D721Med (cell line): ENCODE measurements at regions not wholly inside any gene's neighbourhood (a gene's known extent, or its start where the extent isn't known, plus 50 kb on each side); places are given as distances from the start of the nearest gene placed in this dataset.
"Not testable (repeated sequence)": the region's sequence is repeated elsewhere in the genome, so short reads cannot be mapped to it uniquely, and the experiment has no call there.

ENCODE experiments used
- DNase-seq: peaks from one replicate; pipeline ENCODE4 v3.0.0; 2011; ENCODE audit warnings: low spot score; ENCODE audit not compliant: insufficient read length
- FAIRE-seq: peaks from 2 replicates; lab custom pipeline; 2011; peaks lifted over from hg19 to GRCh38; lab: Jason Lieb, UNC
- TF ChIP-seq, protein P1 (sequence below): IDR thresholded peaks from 2 replicates; pipeline ENCODE4 v1.5.1; 2012; ENCODE audit warnings: mild to moderate bottlenecking, control low read depth; ENCODE audit not compliant: insufficient read depth; ENCODE audit errors: missing control alignments

DNA sequence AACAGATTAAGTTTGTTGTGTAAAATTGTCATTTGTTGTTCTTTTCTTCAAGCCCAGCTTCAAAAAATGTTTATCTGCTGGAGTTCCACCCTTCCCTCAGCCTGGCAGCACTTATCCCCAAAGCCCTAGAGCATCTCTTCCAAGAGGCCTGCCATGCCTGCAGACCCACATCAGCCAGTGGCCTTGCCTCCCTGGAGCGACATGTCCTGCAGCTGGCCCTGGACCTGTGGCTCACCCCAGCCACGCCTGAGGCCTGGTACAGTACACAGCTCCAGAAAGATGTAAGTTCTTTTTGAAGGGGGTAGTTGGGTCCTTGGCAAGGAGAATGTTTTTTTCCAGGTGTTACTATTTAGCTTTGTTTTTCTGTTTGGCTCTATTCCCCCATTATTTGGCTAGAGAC, 124.8 kb downstream of the CD164 start:
- TF ChIP-seq, protein P1, sequence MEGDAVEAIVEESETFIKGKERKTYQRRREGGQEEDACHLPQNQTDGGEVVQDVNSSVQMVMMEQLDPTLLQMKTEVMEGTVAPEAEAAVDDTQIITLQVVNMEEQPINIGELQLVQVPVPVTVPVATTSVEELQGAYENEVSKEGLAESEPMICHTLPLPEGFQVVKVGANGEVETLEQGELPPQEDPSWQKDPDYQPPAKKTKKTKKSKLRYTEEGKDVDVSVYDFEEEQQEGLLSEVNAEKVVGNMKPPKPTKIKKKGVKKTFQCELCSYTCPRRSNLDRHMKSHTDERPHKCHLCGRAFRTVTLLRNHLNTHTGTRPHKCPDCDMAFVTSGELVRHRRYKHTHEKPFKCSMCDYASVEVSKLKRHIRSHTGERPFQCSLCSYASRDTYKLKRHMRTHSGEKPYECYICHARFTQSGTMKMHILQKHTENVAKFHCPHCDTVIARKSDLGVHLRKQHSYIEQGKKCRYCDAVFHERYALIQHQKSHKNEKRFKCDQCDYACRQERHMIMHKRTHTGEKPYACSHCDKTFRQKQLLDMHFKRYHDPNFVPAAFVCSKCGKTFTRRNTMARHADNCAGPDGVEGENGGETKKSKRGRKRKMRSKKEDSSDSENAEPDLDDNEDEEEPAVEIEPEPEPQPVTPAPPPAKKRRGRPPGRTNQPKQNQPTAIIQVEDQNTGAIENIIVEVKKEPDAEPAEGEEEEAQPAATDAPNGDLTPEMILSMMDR = no peak
- DNase-seq = no peak
- no peak for FAIRE-seq

DNA sequence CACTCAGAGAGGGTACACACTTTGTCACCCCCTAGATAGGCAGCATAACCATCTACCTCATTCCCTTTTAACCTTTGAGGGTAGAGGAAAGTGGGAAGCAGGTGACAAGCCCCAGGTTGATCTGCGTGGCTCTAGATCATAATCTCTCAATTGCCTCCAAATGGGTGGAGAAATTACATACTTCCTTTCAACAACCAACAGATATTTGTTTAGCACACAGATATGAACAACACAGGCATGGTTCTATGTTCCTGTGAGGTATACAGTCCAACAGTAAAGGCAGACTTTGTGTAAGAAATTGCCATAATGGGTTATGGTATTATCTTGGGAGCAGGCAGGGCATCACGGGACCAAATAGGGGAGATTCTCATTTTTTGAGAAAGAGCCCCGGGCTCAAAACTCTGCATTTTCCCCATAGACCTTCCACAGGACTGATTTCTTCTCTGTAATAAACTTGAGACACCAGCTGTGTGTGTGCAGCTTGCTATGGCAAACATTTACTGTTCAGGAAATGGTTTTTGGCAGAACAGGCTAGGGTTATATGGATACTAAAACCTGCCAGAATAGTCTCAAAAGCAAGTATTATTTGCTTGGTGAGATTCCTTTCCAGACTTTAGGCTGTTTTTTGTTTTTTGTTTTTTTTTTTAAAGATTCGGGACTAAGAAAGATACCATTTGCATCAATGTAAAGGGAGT, 126.2 kb downstream of the CD164 start:
- FAIRE-seq = no peak
- DNase-seq = no peak

DNA sequence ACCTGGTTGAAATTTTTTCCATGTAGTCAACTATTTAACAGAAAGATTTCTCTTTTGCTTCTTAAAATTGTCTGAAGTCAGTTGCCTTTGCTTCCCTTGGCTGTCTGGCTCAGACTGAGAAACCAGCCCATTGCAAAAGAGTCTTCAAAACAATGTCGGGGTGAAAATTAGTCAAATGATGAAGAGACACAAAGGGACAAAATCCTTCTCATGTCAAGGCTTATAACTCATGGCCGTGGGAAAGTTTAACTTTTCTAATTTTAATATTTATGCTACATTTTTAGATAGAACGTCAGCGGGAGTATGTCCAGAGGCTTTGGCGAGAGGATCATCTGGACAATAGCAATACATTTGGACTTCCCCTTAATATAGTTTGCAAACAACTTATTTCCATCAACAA, 127.2 kb downstream of the CD164 start:
- FAIRE-seq = no peak
- no peak for DNase-seq
- TF ChIP-seq, protein P1 = no peak

More for the DNA sequence above, 126.2 kb downstream of the CD164 start:
- TF ChIP-seq, protein P1 = no peak

DNA sequence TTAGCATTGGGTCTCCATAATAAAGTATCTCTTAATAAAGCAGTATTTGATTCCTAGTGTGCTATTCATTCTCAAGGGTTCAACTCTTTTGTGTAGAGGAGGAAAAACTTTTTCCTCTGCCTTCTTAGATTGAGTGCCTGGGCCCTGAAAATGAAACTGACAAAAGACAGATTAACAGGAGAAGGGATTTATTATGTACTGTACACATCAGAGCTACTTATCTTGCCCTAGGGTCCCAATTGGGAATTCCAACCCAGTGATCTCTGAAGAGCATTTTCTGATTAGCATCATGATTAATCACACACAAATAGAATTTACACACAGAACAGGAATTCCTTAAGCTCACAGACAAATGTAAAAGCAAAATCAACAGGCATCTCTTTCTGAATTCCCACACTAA, 128.9 kb downstream of the CD164 start:
- no peak for DNase-seq
- no peak for FAIRE-seq
- TF ChIP-seq, protein P1 = no peak

DNA sequence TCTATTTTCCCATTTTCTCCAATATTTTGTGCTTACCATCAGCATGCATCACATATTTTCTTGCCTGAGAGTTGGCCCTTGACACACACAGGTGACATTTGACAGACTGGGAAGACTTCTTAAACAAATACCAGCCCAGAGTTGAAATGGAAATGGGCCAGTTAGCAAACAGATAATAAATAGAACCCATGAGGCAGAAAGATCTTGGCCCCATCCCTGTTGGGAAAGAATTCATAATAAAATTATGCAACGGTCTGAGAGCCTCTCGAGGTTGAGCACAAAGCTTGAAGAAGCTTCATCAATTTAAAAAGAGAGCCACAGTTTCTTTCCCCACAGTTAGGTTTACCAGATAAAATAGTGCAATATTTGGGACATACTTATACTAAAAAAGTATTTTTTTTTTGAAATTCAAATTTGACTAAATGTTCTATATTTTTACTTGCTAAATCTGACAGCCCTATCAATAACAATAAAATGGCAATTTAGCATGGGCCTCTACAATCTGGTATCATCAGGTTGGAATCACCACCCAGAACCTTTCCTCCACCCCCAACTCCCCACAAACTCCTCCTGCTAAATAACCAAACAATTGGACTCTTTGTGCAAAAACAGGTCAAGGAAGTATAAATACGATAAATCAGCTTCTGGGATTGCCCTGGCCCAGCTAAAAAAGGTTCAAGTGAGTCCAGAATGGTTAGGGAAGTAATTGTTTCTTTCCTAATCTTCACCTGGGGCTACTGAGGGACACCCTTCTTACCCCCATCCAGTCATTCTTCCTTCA, 129.8 kb downstream of the CD164 start:
- FAIRE-seq = no peak
- no peak for DNase-seq
- TF ChIP-seq, protein P1 = no peak

DNA sequence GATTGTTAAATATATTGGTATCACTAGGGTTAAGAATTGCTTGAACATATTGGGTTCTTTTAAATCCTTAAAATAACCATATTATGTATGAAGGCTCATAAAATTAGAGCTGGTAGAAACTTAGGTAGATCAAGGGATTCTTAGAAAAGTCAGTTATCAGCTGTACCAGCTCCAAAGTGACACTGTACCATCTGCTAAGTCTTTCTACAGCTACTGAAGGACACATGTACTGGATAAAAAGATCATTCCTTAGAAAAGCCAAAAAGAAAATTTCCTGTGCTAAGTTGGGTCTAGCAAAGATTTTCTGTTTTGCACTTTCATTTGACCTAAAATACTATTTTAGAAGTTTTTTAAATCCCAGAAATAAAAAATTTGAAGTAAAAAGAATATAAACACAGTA, 130.4 kb downstream of the CD164 start:
- TF ChIP-seq, protein P1 = no peak
- FAIRE-seq = no peak
- no peak for DNase-seq

DNA sequence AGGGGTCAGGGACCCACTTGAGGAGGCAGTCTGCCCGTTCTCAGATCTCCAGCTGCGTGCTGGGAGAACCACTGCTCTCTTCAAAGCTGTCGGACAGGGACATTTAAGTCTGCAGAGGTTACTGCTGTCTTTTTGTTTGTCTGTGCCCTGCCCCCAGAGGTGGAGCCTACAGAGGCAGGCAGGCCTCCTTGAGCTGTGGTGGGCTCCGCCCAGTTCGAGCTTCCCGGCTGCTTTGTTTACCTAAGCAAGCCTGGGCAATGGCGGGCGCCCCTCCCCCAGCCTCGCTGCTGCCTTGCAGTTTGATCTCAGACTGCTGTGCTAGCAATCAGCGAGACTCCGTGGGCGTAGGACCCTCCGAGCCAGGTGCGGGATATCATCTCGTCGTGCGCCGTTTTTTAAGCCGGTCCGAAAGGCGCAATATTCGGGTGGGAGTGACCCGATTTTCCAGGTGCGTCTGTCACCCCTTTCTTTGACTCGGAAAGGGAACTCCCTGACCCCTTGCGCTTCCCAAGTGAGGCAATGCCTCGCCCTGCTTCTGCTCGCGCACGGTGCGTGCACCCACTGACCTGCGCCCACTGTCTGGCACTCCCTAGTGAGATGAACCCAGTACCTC, 131.6 kb downstream of the CD164 start:
- DNase-seq, FAIRE-seq: not testable (repeated sequence)
